ENCODE measurements at regions not wholly inside any gene's neighbourhood (a gene's known extent, or its start where the extent isn't known, plus 50 kb on each side); places are given as distances from the start of the nearest gene placed in this dataset.

DNA sequence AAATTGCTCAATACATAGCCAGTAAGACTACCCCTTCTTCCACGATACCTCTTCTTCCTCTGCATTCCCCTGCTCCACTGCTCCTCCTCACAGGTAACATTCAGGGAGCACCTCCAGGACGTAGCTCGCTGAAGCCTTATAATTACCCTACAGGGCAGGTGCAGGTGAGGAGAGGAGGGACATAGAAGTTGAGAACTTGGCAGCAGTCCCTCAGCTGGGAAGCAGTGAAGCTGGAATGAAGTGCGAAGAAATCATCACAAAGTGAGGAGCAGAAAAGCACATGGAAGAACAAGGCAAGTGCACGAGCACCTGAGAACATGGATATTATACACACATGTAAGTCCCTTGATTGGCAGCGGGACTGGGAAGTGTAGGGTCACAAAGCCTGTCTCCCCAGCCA, 118.2 kb downstream of the HSD17B3 start:
- no peak for DNase-seq

DNA sequence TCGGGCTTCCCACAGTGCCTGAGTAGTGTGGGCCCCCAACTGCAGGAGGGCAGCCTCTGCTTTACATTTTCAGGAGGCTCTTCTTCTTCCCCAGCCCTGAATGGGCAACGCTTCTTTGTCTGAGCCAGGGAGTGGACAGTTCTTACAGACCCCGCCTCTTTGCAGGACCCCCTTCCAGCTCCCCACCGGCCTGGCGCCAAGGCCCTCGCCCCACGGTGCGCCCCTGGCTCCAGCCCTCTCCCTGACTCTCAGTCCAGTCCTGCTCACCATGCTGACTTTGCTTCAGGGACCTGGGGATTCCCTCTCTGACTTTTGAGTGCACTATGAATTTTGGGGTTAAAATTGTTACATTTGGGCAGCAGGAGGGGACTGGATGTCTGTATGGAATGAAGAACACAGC, 123.8 kb downstream of the HSD17B3 start:
- no peak for DNase-seq

DNA sequence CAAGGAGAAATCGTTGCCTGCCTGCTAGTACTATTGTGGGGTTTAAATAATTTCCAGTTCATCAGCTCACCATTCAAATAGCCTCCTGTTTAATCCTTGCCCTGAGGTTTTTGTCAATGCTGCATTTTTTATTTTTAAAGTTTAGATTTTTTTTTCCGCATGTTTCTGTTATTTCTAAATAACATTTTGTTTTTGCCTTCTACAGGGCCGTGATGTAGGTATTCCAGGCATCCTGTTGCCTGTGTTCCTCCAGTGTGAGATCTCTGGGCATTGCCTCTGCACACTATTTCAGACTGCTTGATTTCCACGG, 124.3 kb downstream of the HSD17B3 start:
- no peak for DNase-seq

DNA sequence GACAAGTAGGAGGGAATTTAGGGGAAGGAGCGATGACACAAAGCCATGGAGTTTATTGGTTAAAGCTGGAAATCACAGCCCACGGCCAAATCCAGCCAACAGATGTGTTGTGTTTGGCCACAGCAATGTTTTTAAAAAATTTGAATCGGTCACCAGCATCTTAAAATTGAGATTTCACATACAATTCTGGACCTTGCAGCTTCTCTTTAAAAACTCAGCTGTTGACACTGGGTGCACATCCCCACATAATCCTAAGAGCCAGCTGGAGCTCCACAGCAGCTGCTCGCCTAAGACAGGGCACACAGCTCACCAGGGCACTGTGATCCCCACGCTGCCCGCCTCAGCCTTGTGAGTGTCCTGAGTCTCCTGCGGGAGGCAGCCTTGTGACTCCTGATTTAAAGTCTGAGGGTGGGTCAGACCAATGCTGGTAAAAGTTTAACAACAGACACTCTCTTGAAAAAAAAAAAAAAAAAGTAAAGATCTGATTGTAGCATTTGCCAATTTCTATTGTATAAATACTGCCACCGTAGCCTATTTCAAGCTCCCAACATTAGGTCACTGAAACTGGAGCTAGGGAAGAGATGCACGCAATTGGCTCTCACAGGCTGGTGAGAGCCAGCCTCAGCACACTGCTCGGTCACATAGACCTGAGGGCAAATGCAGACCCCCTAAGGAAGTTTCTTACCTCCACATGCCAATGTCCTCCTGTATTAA, 124.8 kb downstream of the HSD17B3 start:
- DNase-seq: no peak

DNA sequence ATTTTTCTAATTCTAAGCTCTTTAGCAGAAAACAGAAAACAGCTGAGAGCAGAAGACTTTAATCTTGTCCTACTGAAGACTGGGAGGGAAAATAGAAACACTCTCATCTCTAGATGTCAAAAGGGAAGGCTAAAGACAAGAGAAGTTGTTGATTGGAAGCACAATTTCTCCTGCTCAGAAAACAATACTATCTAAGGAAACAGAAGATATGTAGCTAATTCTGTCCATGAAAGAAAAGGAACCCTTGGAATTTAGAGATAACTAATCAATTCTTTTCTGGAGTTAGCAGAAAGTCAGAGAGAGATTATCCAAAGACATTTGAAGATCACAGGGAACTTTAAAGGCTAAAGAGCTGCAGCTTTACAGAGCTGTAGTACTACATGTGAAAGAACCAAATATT, 126.2 kb downstream of the HSD17B3 start:
- no peak for DNase-seq

DNA sequence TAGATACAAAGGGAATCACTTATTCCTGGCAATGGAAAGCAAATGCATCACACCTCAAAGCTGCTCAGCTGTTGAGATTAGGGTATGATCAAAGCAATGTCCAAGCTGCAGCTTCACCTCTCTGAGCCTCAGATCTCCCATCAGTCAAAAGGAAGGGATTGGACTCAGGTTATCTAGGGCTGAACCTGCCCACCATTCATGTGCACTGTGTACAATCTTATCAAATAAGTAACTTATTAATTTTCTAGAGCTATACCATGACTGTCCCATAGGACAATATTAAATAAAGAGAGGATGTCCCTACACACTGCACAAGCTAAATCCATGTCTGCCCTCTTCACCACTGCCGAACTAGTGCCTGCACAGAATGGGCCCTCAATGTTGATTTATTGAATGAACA, 127.0 kb downstream of the HSD17B3 start:
- no peak for DNase-seq

DNA sequence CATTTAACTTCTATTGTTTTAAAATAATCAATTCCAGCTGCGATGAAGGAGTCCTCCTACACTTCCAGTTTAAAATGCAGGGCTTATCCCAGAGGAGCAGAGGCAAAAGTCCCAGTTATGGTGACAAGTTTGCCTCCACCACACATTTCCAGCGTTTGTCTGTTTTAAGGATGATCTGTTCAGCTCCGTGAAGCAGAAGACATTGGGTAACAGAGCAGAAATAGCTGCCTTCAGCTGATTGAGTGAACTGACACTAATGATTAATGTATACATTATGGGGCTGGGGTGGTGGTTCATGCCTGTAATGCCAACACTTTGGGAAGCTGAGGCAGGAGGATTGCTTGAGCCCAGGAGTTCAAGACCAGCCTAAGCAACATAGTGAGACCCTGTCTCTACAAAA, 127.6 kb downstream of the HSD17B3 start:
- no peak for DNase-seq

DNA sequence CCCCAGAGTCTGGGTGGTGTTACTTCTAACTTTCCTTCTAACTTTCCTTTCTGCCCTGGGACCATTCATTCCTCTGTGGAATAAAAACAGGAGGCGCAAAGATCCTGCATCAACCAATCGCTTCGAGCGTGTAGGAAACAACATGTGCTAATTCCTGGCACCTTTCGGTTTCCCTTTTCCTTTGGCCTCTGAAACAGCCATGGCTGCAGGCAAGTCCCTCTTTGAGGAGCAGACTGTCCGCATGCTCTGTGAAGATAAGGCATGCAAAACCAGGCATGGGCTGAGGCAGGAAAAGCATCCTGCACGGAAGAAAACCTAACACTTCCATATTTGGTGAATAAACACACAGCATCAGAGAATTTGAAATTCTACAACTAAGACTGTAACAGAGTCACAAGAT, 128.3 kb downstream of the HSD17B3 start:
- no peak for DNase-seq

DNA sequence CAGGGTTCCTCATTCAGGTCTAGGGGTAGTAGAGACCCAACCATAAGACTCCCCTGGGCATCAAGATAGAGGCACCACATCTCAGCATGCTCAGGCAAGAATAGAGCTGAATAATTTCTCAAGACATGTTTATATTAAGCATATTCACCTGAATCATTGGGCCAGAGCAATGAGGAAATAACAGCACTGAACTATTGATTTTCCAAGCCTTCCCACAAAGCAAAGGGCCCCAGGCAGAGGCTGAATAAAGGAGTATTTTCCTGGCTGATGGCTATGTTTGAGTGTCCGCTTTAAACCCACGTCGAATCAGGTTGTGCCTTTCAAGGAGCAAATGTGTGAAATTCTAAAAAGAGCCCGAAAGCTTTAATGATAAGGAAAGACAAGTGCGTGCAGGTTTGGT, 129.2 kb downstream of the HSD17B3 start:
- no peak for DNase-seq

DNA sequence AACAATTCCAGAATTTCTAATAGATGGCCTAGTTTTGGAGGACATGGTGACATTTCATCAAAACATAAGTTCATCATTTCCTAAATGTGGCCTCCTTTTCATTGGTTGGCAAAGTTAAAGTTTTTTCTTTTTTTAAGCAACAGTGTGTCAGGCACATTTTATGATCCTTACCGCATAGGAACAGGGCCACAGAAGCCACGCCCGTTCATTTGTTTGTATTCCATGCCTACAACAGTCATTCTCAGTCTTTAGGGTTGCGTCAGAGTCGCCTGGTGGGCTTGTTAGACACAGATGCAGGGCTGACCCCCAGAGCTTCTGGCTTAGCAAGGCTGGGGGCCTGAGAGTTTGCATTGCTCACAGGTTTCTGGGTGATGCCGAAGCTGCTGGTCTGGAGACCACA, 130.2 kb downstream of the HSD17B3 start:
- DNase-seq: no peak

DNA sequence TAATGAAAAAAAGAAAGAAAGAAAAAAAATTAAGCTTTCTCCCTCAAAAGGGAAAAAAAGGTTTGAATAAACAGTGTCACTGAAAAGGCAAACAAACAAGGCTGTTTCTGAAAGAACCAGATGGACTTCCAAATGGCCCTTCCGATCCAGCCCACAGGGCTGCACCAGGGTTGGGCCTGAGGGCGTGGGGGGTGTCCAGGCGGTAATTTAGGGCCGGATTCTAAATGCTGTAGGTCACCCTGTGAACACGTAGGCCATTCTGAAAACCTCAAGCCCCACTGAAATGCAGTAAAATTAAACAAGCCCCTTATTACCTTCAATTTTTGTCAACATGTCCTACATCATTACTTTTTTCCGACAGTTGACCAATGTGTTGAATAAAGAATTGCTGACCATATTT, 132.1 kb downstream of the HSD17B3 start:
- no peak for DNase-seq

DNA sequence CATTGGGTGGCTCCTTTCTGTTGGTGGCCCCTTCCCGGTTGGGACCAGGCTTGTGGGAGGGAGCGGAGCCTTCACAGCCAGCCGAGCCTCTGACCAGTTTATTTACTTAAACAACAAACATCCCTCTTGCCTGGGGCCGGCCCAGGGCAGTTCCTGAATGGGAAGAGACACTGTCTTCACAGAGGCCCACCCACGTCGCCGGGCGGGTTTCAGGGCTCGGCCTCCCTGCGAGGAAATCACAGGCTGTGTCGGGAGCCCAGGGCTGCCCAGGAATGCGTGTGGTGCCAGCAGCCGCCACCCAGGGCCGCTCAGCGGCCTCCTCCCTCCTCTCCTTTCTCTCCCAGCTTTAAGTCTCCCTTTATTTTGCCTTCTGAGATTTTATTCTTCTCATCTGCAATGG, 132.5 kb downstream of the HSD17B3 start:
- DNase-seq: no peak

DNA sequence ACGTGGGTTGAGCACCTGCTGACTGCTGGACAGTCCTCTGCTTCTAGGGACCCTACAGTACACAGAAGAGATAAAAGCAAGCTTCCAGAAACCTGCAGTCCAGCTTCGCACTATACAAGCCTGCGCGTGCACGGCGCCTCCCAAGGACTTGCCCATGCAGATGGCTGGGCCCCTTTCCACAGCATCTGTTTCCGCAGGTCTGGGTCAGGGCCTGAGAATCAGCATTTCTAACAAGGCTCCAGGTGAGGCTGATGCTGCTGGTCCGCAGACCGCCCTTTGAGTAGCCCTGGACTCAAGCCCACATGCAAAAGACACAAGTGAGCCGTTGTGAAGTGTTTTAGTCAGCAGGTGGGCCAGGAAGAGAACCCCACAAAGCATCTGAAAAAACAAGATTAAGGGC, 133.1 kb downstream of the HSD17B3 start:
- DNase-seq: no peak

DNA sequence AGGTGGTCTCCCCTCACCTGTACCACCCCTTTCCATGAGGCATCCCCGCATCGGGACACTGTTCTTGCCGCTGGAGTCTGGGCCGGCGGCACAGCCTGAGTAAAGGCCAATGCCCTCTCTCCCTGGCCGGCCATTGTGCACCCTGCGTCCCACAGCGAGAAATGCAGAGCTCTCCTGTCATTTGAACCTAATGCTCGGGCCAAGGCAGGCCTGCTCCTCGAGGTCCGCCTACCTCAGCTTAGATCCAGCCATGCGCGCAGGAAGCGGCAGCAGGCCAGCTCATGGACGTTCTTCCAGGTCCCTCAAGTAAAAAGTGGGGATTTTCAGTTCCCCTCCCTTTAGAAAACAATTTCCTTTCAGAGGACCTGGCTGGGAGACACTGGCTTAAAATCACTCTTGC, 135.0 kb downstream of the HSD17B3 start:
- no peak for DNase-seq

DNA sequence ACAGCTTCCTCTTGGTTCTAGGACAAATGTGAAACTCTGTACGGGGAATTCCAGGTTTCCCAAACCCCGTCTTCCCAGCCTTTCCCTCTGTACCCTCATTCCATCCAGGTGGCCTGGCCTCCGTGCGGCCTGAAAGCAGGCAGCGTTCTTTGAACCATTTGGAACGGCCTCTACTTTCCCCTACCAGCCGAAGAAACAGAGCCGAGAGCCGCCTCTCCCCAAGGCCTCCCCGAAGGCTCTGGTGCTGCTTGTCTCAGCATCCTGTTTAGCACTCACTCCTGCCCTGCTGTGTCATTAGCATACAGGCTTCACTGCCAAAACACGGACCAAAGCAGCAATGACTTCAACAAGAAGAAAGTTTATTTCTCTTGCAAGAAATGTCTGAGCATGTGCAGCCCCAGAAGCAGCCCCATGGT, 137.7 kb downstream of the HSD17B3 start:
- DNase-seq: no peak

DNA sequence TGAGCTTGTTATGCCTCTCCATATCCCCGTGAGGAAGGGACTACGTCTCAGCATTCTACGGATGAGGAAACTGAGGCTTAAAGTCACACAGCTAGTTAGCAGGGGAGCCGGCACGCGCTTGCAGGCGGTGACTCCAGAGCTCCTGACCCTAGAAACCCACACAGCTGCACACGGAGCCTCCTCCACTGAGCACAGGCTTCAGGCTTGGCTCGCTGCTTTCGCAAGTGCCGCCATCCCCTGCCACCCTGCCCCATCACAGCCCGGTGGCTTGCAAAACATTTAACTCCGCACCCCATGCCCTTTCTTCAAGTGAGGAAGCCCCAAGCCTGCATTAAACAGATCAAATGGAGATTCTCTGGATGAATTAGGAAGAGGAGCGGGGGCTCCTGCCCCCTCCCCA, 138.3 kb downstream of the HSD17B3 start:
- DNase-seq: no peak

DNA sequence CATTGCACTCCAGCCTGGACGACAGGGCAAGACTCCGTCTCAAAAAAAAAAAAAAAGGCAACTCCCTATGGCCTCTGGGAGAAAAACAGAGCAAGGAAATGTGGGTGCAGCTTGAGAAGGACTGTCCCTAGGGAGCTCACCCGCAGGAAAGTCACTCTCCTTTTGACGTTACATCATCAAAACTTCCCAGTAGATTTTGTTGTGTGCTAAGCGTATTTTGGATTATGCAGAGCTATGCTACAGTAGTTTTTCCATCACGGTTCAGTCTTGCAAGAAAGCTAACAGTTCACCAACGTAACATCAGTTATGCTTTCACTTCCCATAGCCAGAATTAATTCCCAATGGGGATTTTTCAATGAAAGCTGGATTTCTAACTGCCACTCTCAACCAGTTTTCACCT, 138.8 kb downstream of the HSD17B3 start:
- DNase-seq: no peak

DNA sequence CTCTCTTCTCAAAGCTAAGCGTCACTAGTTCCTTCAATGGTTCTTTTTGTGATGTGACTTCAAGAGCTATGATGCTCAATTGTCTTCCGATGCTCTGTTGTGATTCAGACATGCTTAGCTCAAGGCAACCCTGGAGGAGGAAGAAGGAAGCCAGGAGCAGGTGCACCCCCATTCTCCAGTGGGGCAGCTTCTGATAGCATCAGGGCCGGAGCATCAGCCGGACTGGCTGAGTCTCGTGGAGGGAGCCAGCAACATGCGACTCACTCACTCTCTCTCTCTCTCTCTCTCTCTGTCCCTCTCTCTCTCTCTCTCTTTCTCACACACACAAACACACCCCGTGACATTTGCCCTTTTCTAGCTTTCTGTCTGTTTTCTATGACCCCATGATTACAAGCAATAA, 140.2 kb downstream of the HSD17B3 start:
- DNase-seq: no peak

DNA sequence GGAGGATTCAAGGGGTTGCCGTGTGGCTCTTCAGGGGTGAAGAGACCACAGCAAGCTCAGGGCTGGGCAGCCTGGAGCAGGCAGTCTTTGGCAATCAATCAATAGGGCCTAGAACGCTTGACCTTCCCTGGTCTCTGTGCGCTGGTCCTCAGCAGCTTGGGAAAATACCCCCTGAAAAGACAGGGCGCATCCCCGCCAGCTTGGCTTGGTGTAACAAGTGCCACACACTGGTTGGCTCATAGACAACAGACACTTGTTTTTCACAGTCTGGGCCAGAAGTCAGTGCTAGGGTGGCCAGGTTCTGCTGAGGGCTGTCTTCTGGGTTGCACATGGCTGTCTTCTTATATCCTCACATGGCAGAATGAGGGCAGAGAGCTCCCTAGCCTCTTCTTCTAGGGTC, 141.1 kb downstream of the HSD17B3 start:
- no peak for DNase-seq

DNA sequence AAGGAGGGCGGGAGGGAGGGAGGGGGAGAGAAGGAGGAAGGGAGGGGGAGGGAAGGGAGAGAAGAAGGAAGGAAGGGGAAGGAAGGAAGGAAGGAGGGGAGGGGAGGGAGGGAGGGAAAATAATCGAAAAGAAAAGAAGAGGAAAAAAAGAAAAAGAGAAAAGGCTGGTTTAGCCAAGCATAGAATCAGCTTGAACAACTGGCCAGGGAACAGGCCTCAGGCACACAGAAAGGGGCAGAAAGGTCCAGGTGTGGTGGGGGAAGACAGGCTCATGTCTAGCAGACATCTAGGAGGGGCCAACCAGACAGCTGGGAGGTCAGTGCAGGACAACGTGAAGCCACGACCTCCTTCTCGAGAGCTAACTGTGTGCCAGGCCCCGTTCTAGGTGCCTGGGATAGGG, 141.8 kb downstream of the HSD17B3 start:
- DNase-seq: no peak

DNA sequence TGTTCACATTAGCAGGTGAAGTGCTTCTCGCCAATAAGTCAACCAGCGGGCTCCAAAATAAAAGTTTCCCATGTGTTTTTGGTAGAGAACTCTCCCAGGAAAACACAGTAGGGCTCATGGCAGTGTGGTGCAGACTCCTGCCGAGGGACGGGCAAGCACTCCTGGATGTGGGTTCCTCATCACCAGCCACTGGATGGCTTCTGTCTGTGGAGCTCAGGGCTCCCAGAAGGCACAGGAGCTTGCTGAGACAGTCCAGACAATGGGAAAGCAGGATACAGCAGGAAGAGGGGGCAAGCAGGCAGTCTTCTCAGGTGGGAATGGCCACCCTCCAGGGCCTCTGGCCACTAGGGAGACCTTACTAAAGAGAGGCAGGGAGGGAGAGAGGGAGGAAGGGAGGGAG, 142.4 kb downstream of the HSD17B3 start:
- no peak for DNase-seq

DNA sequence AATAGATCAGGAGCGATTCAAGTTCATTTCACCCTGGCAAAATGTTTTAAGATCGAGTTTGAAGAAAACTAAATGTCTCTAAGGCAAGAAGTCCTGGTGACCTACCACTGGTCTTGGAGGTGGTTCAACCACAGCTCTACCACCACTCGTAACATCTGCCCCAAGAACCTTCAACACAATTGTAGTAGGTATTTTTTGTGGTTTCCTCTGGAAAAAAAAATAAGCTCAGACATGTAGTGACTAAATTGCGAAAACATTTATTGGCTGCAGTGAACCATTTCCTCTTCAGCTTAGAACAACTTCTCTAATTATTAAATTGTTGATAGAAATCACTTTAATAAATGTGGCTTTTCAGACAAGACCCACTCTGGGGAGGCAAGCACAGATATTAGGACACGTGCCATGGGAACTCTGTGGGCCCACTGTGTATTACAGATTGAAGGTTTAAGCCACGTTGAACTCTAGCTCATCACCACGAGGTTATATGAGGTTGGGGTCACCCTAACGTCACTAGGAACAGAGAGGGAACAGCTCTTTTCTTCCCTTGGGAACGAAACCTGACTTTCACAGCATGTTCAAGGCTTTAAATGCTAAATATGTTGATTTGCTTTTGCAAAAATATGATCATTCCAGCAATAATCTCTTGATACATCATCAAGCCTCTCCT, 142.9 kb downstream of the HSD17B3 start:
- DNase-seq: no peak

DNA sequence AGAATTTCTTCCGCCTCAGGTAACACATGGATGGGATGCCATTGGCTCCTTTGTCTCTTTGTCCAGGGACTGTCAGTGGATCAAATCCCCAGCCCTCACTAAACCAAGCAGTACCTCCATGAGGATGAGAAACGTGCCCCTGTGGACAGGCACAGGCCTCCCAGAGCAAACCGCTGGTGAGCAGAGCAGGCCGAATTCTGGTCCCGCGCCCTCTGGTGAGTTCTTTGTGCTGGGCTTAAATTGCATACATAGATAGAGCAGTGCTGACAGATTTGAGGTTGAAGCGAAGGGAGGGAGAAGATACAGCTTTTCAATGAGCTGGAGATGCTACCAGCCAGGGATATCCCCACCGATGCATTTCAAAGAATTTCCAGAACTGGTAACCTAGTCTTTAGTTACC, 143.8 kb downstream of the HSD17B3 start:
- no peak for DNase-seq

DNA sequence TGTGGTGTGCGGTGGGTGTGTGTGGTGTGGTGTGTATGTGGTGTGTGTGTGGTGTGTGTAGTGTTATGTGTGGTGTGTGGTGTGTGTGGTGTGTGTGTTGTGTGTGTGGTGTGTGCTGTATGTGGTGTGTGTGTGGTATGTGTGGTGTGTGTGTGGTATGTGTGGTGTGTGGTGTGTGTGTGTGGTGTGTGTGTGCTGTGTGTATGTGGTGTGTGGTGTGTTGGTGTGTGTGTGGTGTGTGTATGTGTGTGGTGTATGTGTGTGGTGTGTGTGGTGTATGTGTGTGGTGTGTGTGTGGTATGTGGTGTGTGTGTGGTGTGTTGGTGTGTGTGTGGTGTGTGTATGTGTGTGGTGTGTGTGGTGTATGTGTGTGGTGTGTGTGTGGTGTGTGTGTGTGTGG, 144.3 kb downstream of the HSD17B3 start:
- no peak for DNase-seq

Measured in amniotic stem cell (primary cell).